ENCODE measurements at regions not wholly inside any gene's neighbourhood (a gene's known extent, or its start where the extent isn't known, plus 50 kb on each side); places are given as distances from the start of the nearest gene placed in this dataset.

GRCh38 chr2:16288371-16289112, 348.2 kb downstream of the MYCN start:
- Histone ChIP-seq H3K9me3 (ENCODE audit: control insufficient read depth in 2 of 3, low read length in 3 of 3) (no peaks in the 10 kb centered on the region), H3K4me1 (ENCODE audit: control insufficient read depth in 2 of 2, insufficient read depth in 2 of 2, low read length in 2 of 2) (no peaks in the 10 kb centered on the region), H3K4me3 (ENCODE audit: low read length) (no peak overlapping the region), H3K36me3 (ENCODE audit: control insufficient read depth in 2 of 3, insufficient read depth in 3 of 3, low read length in 3 of 3) (no peaks in the 10 kb centered on the region), H3K27ac (ENCODE audit: low read depth, low read length) (no peak overlapping the region), H3K27me3 (ENCODE audit: control insufficient read depth in 2 of 2, insufficient read depth in 2 of 2, low read length in 2 of 2) (no peaks in the 10 kb centered on the region)
- peaks cover 0 to 22% (median 0%) of the 10 kb centered on the region in 5 donors for H3K27me3 Mint-ChIP-seq
- no peak overlapping the region for H3K27ac Mint-ChIP-seq
- ATAC-seq (no peak), DNase-seq (no peak)
- H3K4me3 Mint-ChIP-seq, result no peak overlapping the region
- ChIA-PET POLR2A (no interaction called here), CTCF (interaction anchor here (0.6 kb wide), 1 partner anchor 282 kb away, joined by 3 read pairs; no protein-coding TSS in a partner anchor)
- peaks cover 0 to 2% (median 0%) of the 10 kb centered on the region in 11 donors for H3K9me3 Mint-ChIP-seq
- H3K4me1 Mint-ChIP-seq, result no peaks in the 10 kb centered on the region
- intact Hi-C loops (cut with micrococcal nuclease), result loop anchor here in 1 of 2 donors (1.0 kb wide), 1 partner anchor 34 kb away; no protein-coding TSS in a partner anchor
- no peaks in the 10 kb centered on the region for H3K36me3 Mint-ChIP-seq

DNA sequence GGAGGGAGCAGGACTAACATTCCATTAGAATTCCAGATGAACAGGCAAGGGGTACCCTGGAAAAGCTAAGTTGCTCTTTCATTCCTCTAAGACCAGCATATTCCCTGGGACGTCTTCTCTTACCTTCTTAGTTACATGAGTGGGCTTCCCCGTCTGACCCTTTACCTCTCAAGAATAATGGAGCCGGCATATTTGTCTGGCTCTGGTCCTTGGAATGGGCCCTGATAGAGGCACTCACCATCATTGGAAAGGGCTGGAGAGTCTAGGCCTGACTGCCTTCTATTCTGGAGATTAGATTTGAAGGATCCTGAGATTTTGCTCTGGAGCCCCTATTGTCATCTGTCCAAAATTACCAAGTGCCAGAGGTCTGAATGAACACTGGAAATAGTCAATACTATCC, 347.5 kb downstream of the MYCN start:
- H3K27me3 Mint-ChIP-seq, result peaks cover 0 to 22% (median 0%) of the 10 kb centered on the region in 5 donors
- Histone ChIP-seq H3K4me1 (ENCODE audit: control insufficient read depth in 2 of 2, insufficient read depth in 2 of 2, low read length in 2 of 2) (no peaks in the 10 kb centered on the region), H3K27me3 (ENCODE audit: control insufficient read depth in 2 of 2, insufficient read depth in 2 of 2, low read length in 2 of 2) (no peaks in the 10 kb centered on the region), H3K4me3 (ENCODE audit: low read length) (no peak overlapping the region), H3K36me3 (ENCODE audit: control insufficient read depth in 2 of 3, insufficient read depth in 3 of 3, low read length in 3 of 3) (no peaks in the 10 kb centered on the region), H3K27ac (ENCODE audit: low read depth, low read length) (no peak overlapping the region), H3K9me3 (ENCODE audit: control insufficient read depth in 2 of 3, low read length in 3 of 3) (no peaks in the 10 kb centered on the region)
- H3K4me1 Mint-ChIP-seq, result no peaks in the 10 kb centered on the region
- ChIA-PET POLR2A (no interaction called here), CTCF (no interaction called here)
- no peaks in the 10 kb centered on the region for H3K36me3 Mint-ChIP-seq
- intact Hi-C loops (cut with micrococcal nuclease), result loop anchor here in 1 of 2 donors (1.0 kb wide), 1 partner anchor 34 kb away; no protein-coding TSS in a partner anchor
- no peaks in the 10 kb centered on the region for H3K9me3 Mint-ChIP-seq
- no peak overlapping the region for H3K4me3 Mint-ChIP-seq
- no peak overlapping the region for H3K27ac Mint-ChIP-seq
- DNase-seq, result no peak
- ATAC-seq, result no peak

- no peaks in the 10 kb centered on the region for H3K36me3 Mint-ChIP-seq
- Histone ChIP-seq H3K27me3 (ENCODE audit: control insufficient read depth in 2 of 2, insufficient read depth in 2 of 2, low read length in 2 of 2) (no peaks in the 10 kb centered on the region), H3K9me3 (ENCODE audit: control insufficient read depth in 2 of 3, low read length in 3 of 3) (no peaks in the 10 kb centered on the region), H3K4me1 (ENCODE audit: control insufficient read depth in 2 of 2, insufficient read depth in 2 of 2, low read length in 2 of 2) (no peaks in the 10 kb centered on the region), H3K36me3 (ENCODE audit: control insufficient read depth in 2 of 3, insufficient read depth in 3 of 3, low read length in 3 of 3) (no peaks in the 10 kb centered on the region), H3K4me3 (ENCODE audit: low read length) (no peak overlapping the region), H3K27ac (ENCODE audit: low read depth, low read length) (no peak overlapping the region)
- no peak for ATAC-seq
- H3K27ac Mint-ChIP-seq, result no peak overlapping the region
- H3K9me3 Mint-ChIP-seq, result no peaks in the 10 kb centered on the region
- no peak overlapping the region for H3K4me3 Mint-ChIP-seq
- no peaks in the 10 kb centered on the region for H3K4me1 Mint-ChIP-seq
- ChIA-PET POLR2A (no interaction called here), CTCF (no interaction called here)
- peaks cover 0 to 22% (median 0%) of the 10 kb centered on the region in 5 donors for H3K27me3 Mint-ChIP-seq
- no peak for DNase-seq
- intact Hi-C loops (cut with micrococcal nuclease), result no loop called here
These were observed 346.9 kb downstream of the MYCN start for GRCh38 chr2:16287281-16287680.

GRCh38 chr2:16285813-16286510, 345.6 kb downstream of the MYCN start:
- no peak overlapping the region for H3K4me3 ChIP-seq (ENCODE audit: low read length)
- Mint-ChIP-seq H3K27me3 (peaks cover 0 to 26% (median 0%) of the 10 kb centered on the region in 5 donors), H3K27ac (no peak overlapping the region), H3K4me1 (peaks cover 0 to 4% (median 0%) of the 10 kb centered on the region in 7 donors), H3K36me3 (no peaks in the 10 kb centered on the region), H3K4me3 (no peak overlapping the region), H3K9me3 (no peaks in the 10 kb centered on the region)
- H3K9me3 ChIP-seq (ENCODE audit: control insufficient read depth in 2 of 3, low read length in 3 of 3), result no peaks in the 10 kb centered on the region
- ChIA-PET CTCF (no interaction called here), POLR2A (no interaction called here)
- no peaks in the 10 kb centered on the region for H3K27me3 ChIP-seq (ENCODE audit: control insufficient read depth in 2 of 2, insufficient read depth in 2 of 2, low read length in 2 of 2)
- no peaks in the 10 kb centered on the region for H3K36me3 ChIP-seq (ENCODE audit: control insufficient read depth in 2 of 3, insufficient read depth in 3 of 3, low read length in 3 of 3)
- no peak for ATAC-seq
- no peak for DNase-seq
- H3K4me1 ChIP-seq (ENCODE audit: control insufficient read depth in 2 of 2, insufficient read depth in 2 of 2, low read length in 2 of 2), result no peaks in the 10 kb centered on the region
- intact Hi-C loops (cut with micrococcal nuclease), result no loop called here
- H3K27ac ChIP-seq (ENCODE audit: low read depth, low read length), result no peak overlapping the region

- Histone ChIP-seq H3K36me3 (ENCODE audit: control insufficient read depth in 2 of 3, insufficient read depth in 3 of 3, low read length in 3 of 3) (no peaks in the 10 kb centered on the region), H3K27ac (ENCODE audit: low read depth, low read length) (no peak overlapping the region), H3K4me3 (ENCODE audit: low read length) (no peak overlapping the region), H3K9me3 (ENCODE audit: control insufficient read depth in 2 of 3, low read length in 3 of 3) (no peaks in the 10 kb centered on the region), H3K27me3 (ENCODE audit: control insufficient read depth in 2 of 2, insufficient read depth in 2 of 2, low read length in 2 of 2) (no peaks in the 10 kb centered on the region), H3K4me1 (ENCODE audit: control insufficient read depth in 2 of 2, insufficient read depth in 2 of 2, low read length in 2 of 2) (no peaks in the 10 kb centered on the region)
- intact Hi-C loops (cut with micrococcal nuclease), result no loop called here
- DNase-seq (no peak), ATAC-seq (no peak)
- CTCF ChIA-PET, result no interaction called here
- Mint-ChIP-seq H3K4me1 (peaks cover 0 to 4% (median 0%) of the 10 kb centered on the region in 7 donors), H3K36me3 (no peaks in the 10 kb centered on the region), H3K27me3 (peaks cover 0 to 26% (median 0%) of the 10 kb centered on the region in 5 donors), H3K9me3 (no peaks in the 10 kb centered on the region), H3K4me3 (no peak overlapping the region), H3K27ac (no peak overlapping the region)
- POLR2A ChIA-PET, result no interaction called here
These were observed 344.7 kb downstream of the MYCN start for GRCh38 chr2:16284941-16285625.

DNA sequence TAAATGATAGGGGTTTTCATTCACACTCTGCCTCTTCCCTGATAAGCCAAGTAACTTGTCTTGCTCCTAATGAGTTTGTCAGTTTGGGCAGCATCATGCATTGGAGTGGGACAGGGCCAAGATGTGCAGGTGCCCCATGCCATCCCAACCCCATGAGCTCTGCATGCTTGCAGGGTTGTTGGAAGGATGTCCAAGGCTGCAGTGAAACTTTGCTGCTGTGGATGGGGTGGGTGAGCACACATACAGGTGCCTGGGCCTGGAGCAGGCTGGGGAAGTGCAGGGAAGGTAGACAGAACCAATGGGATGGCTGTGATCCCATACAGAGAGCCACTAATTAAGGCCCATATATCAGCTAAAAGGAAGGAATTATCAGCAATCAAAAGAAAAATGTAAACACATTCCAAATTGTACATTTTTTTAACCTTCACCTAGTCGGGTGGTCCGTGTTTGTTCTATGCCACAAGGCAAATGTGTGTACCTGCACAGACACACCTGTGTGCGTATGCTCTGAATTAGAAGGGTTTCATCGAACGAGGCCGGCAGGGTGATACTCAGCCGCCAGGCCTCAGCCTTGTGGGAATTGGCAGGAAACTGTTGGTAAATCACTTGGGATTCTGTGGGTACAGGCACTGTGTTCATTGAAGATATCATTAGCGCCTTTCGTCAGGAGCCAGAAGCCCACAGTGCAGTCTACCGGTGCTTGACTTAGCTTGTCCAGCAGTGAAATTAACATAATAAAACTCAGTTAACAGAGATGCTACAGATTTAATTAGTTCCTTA, 342.9 kb downstream of the MYCN start:
- DNase-seq (no peak), ATAC-seq (no peak)
- Mint-ChIP-seq H3K27me3 (peaks cover 0 to 26% (median 0%) of the 10 kb centered on the region in 5 donors), H3K27ac (no peak overlapping the region), H3K36me3 (no peaks in the 10 kb centered on the region), H3K4me3 (no peak overlapping the region), H3K9me3 (no peaks in the 10 kb centered on the region), H3K4me1 (peaks cover 0 to 4% (median 0%) of the 10 kb centered on the region in 7 donors)
- no peaks in the 10 kb centered on the region for H3K4me1 ChIP-seq (ENCODE audit: control insufficient read depth in 2 of 2, insufficient read depth in 2 of 2, low read length in 2 of 2)
- H3K4me3 ChIP-seq (ENCODE audit: low read length), result no peak overlapping the region
- no peak overlapping the region for H3K27ac ChIP-seq (ENCODE audit: low read depth, low read length)
- no peaks in the 10 kb centered on the region for H3K27me3 ChIP-seq (ENCODE audit: control insufficient read depth in 2 of 2, insufficient read depth in 2 of 2, low read length in 2 of 2)
- intact Hi-C loops (cut with micrococcal nuclease), result loop anchor here in 1 of 2 donors (2.0 kb wide), 1 partner anchor 646 kb away; no protein-coding TSS in a partner anchor
- CTCF ChIA-PET, result interaction anchor here (0.9 to 1.9 kb wide), 2 partner anchors 343 kb away, joined by 5 to 12 read pairs; partner anchors contain the start of gene MYCN
- POLR2A ChIA-PET, result no interaction called here
- no peaks in the 10 kb centered on the region for H3K9me3 ChIP-seq (ENCODE audit: control insufficient read depth in 2 of 3, low read length in 3 of 3)
- H3K36me3 ChIP-seq (ENCODE audit: control insufficient read depth in 2 of 3, insufficient read depth in 3 of 3, low read length in 3 of 3), result no peaks in the 10 kb centered on the region

Data from naive thymus-derived CD4-positive, alpha-beta T cell (primary cell).